ENCODE measurements at regions not wholly inside any gene's neighbourhood (a gene's known extent, or its start where the extent isn't known, plus 50 kb on each side); places are given as distances from the start of the nearest gene placed in this dataset.

- TF ChIP-seq, protein P1, sequence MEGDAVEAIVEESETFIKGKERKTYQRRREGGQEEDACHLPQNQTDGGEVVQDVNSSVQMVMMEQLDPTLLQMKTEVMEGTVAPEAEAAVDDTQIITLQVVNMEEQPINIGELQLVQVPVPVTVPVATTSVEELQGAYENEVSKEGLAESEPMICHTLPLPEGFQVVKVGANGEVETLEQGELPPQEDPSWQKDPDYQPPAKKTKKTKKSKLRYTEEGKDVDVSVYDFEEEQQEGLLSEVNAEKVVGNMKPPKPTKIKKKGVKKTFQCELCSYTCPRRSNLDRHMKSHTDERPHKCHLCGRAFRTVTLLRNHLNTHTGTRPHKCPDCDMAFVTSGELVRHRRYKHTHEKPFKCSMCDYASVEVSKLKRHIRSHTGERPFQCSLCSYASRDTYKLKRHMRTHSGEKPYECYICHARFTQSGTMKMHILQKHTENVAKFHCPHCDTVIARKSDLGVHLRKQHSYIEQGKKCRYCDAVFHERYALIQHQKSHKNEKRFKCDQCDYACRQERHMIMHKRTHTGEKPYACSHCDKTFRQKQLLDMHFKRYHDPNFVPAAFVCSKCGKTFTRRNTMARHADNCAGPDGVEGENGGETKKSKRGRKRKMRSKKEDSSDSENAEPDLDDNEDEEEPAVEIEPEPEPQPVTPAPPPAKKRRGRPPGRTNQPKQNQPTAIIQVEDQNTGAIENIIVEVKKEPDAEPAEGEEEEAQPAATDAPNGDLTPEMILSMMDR (IDR thresholded peaks at IDR 0.05) = no peak
- TF ChIP-seq POLR2AphosphoS5 (IDR thresholded peaks at IDR 0.05) (no peak), POLR2A (IDR thresholded peaks at IDR 0.05) (no peak)
- intact Hi-C loops (cut with DNase I; ENCODE audit: low total_unique reads) = no loop called here
Measured at GRCh38 chr6:108765495-108765894, 82.7 kb upstream of the ARMC2 start.

GRCh38 chr6:108766419-108766818 lies 81.8 kb upstream of the ARMC2 start:
- Histone ChIP-seq H3K4me1 (no peaks in the 10 kb centered on the region), H3K4me3 (no peak overlapping the region), H3K27ac (no peak overlapping the region), H3K9me3 (no peaks in the 10 kb centered on the region), H3K27me3 (no peaks in the 10 kb centered on the region), H3K36me3 (no peaks in the 10 kb centered on the region)
- intact Hi-C loops (cut with DNase I; ENCODE audit: low total_unique reads) = no loop called here
- DNase-seq (ENCODE audit: low spot score in 2 of 2) = no peak
- TF ChIP-seq, protein P1 (IDR thresholded peaks at IDR 0.05) = no peak
- TF ChIP-seq POLR2A (IDR thresholded peaks at IDR 0.05) (no peak), POLR2AphosphoS5 (IDR thresholded peaks at IDR 0.05) (no peak)

More at GRCh38 chr6:108765495-108765894, 82.7 kb upstream of the ARMC2 start:
- Histone ChIP-seq H3K27ac (no peak overlapping the region), H3K36me3 (no peaks in the 10 kb centered on the region), H3K4me1 (no peaks in the 10 kb centered on the region), H3K4me3 (no peak overlapping the region), H3K9me3 (no peaks in the 10 kb centered on the region), H3K27me3 (no peaks in the 10 kb centered on the region)
- DNase-seq (ENCODE audit: low spot score in 2 of 2) = no peak

DNA sequence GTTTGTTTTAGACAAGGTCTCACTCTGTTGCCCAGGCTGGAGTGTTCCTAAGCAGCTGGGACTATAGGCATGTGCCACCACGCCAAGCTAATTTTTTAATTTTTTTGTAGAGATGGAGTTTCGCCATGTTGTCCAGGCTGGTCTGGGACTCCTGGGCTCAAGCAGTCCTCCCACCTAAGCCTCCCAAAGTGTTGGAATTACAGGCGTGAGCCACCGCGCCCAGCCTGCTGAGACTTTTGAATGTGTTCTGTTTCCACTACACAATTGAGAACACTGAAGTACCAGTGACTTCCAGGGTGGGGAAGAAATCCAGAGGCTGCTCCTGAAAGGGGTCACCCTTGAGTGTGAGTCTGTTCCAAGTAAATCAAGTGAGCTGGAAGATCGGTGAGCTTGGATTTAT lies 81.3 kb upstream of the ARMC2 start:
- intact Hi-C loops (cut with DNase I; ENCODE audit: low total_unique reads) = no loop called here
- no peak overlapping the region for H3K27ac ChIP-seq
- H3K27me3 ChIP-seq = no peaks in the 10 kb centered on the region
- no peak overlapping the region for H3K4me3 ChIP-seq
- TF ChIP-seq, protein P1 (IDR thresholded peaks at IDR 0.05) = no peak
- TF ChIP-seq POLR2AphosphoS5 (IDR thresholded peaks at IDR 0.05) = no peak
- no peak for TF ChIP-seq POLR2A (IDR thresholded peaks at IDR 0.05)
- no peak for DNase-seq (ENCODE audit: low spot score in 2 of 2)
- no peaks in the 10 kb centered on the region for H3K36me3 ChIP-seq
- H3K9me3 ChIP-seq = no peaks in the 10 kb centered on the region
- H3K4me1 ChIP-seq = no peaks in the 10 kb centered on the region

GRCh38 chr6:108767418-108768165 lies 80.6 kb upstream of the ARMC2 start:
- Histone ChIP-seq H3K9me3 (no peaks in the 10 kb centered on the region), H3K4me3 (no peak overlapping the region), H3K4me1 (no peaks in the 10 kb centered on the region), H3K36me3 (no peaks in the 10 kb centered on the region), H3K27me3 (no peaks in the 10 kb centered on the region), H3K27ac (no peak overlapping the region)
- no peak for DNase-seq (ENCODE audit: low spot score in 2 of 2)
- intact Hi-C loops (cut with DNase I; ENCODE audit: low total_unique reads) = no loop called here
- TF ChIP-seq POLR2AphosphoS5 (IDR thresholded peaks at IDR 0.05) (no peak), POLR2A (IDR thresholded peaks at IDR 0.05) (no peak)
- TF ChIP-seq, protein P1 (IDR thresholded peaks at IDR 0.05) = no peak

DNA sequence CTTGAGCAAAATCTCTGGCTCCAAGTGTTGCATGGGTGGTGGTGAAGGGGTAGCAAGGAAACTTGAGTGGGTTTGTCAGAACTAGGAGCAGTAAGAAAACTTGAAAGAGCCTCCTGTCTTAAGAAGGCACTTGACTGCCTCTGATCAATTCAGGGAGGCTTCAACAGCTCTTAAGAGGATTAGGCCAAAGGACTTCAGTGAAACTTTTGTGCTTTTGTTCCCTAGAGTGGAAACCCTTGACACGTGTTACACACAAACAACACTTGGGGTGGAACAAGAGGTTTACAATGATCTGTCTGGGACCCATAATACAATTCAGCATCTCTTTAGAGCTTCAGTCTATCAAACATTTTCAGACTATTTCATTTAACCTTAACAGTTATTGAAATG lies 80.1 kb upstream of the ARMC2 start:
- intact Hi-C loops (cut with DNase I; ENCODE audit: low total_unique reads) = no loop called here
- H3K27ac ChIP-seq = no peak overlapping the region
- TF ChIP-seq POLR2A (IDR thresholded peaks at IDR 0.05) (no peak), POLR2AphosphoS5 (IDR thresholded peaks at IDR 0.05) (no peak)
- TF ChIP-seq, protein P1 (IDR thresholded peaks at IDR 0.05) = no peak
- H3K36me3 ChIP-seq = no peaks in the 10 kb centered on the region
- H3K27me3 ChIP-seq = no peaks in the 10 kb centered on the region
- DNase-seq (ENCODE audit: low spot score in 2 of 2) = no peak
- H3K4me3 ChIP-seq = no peak overlapping the region
- no peaks in the 10 kb centered on the region for H3K4me1 ChIP-seq
- H3K9me3 ChIP-seq = no peaks in the 10 kb centered on the region
